HPDE6-E6E7 (cell line): ENCODE measurements at regions not wholly inside any gene's neighbourhood (a gene's known extent, or its start where the extent isn't known, plus 50 kb on each side); places are given as distances from the start of the nearest gene placed in this dataset.
"Not testable (repeated sequence)": the region's sequence is repeated elsewhere in the genome, so short reads cannot be mapped to it uniquely, and the experiment has no call there.

Experiments used
- DNase-seq: peaks from one replicate; pipeline ENCODE4 v3.0.0; 2011; ENCODE audit warnings: missing footprints; ENCODE audit errors: extremely low spot score

GRCh38 chr3:151596940-151597339 is 136.1 kb upstream of the IGSF10 start:
- no peak for DNase-seq

- no peak for DNase-seq
Observed at GRCh38 chr3:151593928-151594327, 133.1 kb upstream of the IGSF10 start.

- no peak for DNase-seq
Observed at GRCh38 chr3:151592287-151592686, 131.4 kb upstream of the IGSF10 start.

- no peak for DNase-seq
Observed at GRCh38 chr3:151591441-151591840, 130.6 kb upstream of the IGSF10 start.

- no peak for DNase-seq
Observed at GRCh38 chr3:151589311-151589710, 128.4 kb upstream of the IGSF10 start.

- DNase-seq = not testable (repeated sequence)
Observed at GRCh38 chr3:151587659-151588058, 126.8 kb upstream of the IGSF10 start.

- peak; percentile 8 for DNase-seq
Observed at GRCh38 chr3:151584566-151584965, 123.7 kb upstream of the IGSF10 start.

- DNase-seq = no peak
Observed at GRCh38 chr3:151581035-151581434, 120.2 kb upstream of the IGSF10 start.

GRCh38 chr3:151580591-151580990 is 119.7 kb upstream of the IGSF10 start:
- no peak for DNase-seq

GRCh38 chr3:151579571-151580270 is 118.9 kb upstream of the IGSF10 start:
- DNase-seq = no peak

- no peak for DNase-seq
Observed at GRCh38 chr3:151578495-151578894, 117.6 kb upstream of the IGSF10 start.

- DNase-seq = no peak
Observed at GRCh38 chr3:151576511-151577137, 115.8 kb upstream of the IGSF10 start.

GRCh38 chr3:151568184-151568583 is 107.3 kb upstream of the IGSF10 start:
- no peak for DNase-seq

GRCh38 chr3:151567477-151567876 is 106.6 kb upstream of the IGSF10 start:
- no peak for DNase-seq

- DNase-seq = no peak
Observed at GRCh38 chr3:151564261-151564660, 103.4 kb upstream of the IGSF10 start.

- DNase-seq = no peak
Observed at GRCh38 chr3:151563305-151563704, 102.4 kb upstream of the IGSF10 start.

- no peak for DNase-seq
Observed at GRCh38 chr3:151562891-151563290, 102.0 kb upstream of the IGSF10 start.

GRCh38 chr3:151561878-151562277 is 101.0 kb upstream of the IGSF10 start:
- no peak for DNase-seq

- no peak for DNase-seq
Observed at GRCh38 chr3:151560738-151561137, 99.9 kb upstream of the IGSF10 start.

- no peak for DNase-seq
Observed at GRCh38 chr3:151559736-151560135, 98.9 kb upstream of the IGSF10 start.

GRCh38 chr3:151558661-151559060 is 97.8 kb upstream of the IGSF10 start:
- DNase-seq = no peak

- no peak for DNase-seq
Observed at GRCh38 chr3:151557068-151557840, 96.4 kb upstream of the IGSF10 start.

- no peak for DNase-seq
Observed at GRCh38 chr3:151556596-151556995, 95.7 kb upstream of the IGSF10 start.
